Inflammatory macrophage (primary cell): ENCODE measurements at regions not wholly inside any gene's neighbourhood (a gene's known extent, or its start where the extent isn't known, plus 50 kb on each side); places are given as distances from the start of the nearest gene placed in this dataset.

Source experiments
- DNase-seq, 2 donors: peaks; one replicate each; pipeline ENCODE4 v3.0.0-alpha.2; 2020 to 2022

GRCh38 chr19:13604902-13605586 is 98.8 kb upstream of the CACNA1A start:
- DNase-seq: no peak

GRCh38 chr19:13600802-13601201 is 94.5 kb upstream of the CACNA1A start:
- DNase-seq: no peak

GRCh38 chr19:13600091-13600490 is 93.8 kb upstream of the CACNA1A start:
- DNase-seq: no peak

GRCh38 chr19:13599681-13600080 is 93.4 kb upstream of the CACNA1A start:
- no peak for DNase-seq

DNA sequence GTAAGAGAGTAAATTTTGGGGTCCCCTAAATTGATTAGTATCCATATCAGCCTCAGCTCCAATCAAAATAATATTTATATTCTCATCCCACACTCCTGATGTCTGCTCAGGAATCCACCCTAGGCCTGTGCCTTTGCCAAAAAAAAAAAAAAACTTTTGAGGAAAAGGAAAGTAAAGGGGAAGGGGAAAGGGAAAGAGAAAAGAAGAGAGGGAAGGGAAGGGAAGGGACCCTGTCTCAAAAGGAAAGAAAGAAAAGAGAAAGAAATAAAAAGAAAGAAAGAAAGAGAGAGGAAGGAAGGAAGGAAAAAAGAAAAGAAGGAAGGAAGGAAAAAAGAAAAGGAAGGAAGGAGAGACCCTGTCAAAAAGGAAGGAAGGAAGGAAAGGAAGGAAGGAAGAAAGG is 91.8 kb upstream of the CACNA1A start:
- DNase-seq: no peak

GRCh38 chr19:13597640-13598039 is 91.4 kb upstream of the CACNA1A start:
- DNase-seq: peak; percentile 65 to 74

DNA sequence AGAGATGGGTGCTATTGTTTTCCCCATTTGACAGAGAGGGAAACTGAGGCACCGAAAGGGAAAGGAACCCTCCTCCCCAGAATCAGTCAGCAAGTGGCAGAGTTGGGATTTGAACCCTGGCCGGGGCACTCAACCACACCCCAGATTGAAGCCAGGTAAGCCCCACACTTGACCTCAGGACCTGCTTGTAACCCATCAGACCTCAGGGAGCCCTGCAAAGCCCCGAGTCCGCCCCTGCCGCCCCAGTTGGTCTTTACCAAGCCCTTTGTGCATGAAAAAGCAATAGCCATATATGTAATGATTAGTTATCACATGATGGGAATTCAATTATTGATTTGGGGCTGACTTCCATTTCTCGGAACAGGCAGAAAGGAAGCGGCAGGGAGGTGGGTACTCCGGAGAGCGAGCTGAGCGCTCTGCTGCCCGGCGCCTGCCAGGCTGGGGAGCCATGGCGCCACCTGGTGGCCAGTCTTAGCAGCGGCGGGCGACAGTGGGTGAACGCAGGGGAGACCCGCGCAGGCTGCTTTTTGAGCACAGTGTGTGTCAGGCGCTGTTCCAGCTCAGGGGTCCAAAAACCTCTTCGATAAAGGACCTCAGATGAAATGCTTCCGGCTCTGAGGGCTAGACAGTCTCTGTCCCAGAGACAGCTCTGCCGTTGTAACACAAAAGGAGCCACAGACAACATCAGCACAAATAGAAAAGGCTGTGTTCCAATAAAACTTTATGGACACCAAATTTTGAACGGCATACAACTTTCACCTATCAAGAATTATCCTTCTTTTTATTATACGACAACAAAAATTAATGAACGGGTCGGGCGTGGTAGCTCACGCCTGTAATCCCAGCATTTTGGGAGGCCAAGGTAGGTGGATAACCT is 82.9 kb upstream of the CACNA1A start:
- DNase-seq: peak; percentile 67 to 71

GRCh38 chr19:13585512-13585911 is 79.2 kb upstream of the CACNA1A start:
- no peak for DNase-seq

DNA sequence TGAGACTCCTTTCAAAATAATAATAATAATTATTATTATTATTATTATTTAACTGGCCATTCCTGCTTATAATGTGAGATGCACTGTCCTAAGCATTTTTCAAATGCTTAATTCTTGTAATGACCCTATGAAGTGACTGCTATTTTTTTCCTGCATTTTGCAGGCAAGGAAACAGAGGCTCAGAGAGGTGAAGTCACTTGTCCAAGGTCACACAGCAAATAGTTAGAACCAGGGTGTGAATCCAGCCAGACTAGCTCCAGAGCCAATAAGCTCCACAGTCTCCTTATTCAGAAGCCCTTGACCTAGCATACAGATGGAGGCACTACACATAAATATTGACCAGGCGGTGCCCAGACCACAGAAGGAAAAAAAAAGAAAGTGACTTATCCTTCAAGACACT is 77.5 kb upstream of the CACNA1A start:
- DNase-seq: no peak

DNA sequence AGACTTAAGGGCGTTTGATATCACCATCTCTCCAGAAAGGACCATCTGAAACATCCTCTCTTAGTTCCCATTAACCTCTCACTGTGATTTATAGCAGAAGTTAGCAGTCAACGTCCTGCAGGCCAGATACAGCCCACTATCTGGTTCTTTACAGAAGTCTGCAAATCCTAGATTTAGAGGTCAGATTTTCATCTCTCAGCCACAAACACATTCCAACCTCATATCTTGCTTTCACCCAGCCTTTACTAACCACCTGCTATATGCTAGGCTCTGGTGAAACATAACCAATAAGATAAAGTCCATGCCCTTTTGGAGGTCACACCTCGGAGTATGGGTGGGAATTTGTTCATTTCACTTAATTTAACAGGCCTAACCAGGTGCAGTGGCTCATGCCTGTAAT is 76.8 kb upstream of the CACNA1A start:
- DNase-seq: no peak

- DNase-seq: no peak
These were observed 75.3 kb upstream of the CACNA1A start for GRCh38 chr19:13581576-13581975.

DNA sequence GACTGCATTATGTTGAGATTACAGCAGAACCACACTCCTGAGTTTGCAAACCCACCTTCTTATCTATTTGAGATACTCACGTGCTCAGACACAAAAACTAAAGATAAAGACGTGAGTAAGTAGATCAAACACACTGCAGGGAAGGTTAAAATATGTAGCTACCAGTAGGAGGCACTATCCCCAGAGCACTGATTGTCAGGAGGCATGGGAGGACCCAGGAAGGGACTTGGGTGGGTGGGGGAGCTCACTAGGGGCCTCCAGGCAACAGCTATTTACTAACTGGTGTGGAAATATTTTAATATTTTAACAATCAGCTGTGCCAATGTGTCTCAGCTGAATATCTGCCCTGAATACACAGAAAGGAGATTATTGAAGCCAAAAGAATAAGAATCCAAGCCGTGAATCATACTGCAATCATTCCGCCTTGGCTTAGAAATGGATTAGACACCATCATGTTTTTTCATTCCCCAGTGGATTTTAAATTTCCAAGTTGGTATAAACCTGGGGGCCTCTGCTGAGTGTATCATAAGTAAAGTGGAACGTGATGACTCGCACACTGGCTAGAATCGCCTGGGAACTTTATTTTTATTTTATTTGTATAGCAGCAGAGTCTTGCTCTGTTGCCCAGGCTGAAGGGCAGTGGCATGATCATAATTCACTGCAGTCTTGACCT is 73.2 kb upstream of the CACNA1A start:
- no peak for DNase-seq

DNA sequence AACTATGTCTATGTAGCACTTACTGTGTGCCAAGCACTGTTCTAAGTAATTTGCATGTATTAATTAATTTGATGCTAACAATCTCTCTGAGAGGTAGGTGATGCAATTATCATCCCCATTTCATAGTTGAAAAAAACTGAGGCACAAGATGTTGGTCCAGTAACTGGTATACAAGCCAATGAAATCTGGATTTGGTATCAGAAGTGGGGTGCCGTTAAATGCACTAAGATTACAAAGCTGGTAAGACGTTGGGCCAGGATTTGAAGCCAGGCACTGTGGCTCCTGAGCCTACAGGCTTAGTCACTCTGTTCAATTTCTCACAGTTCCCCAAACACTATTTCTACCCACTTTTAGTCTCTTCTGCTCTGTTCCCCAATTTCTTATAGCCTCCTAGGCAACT is 70.4 kb upstream of the CACNA1A start:
- DNase-seq: no peak

GRCh38 chr19:13574933-13575332 is 68.7 kb upstream of the CACNA1A start:
- no peak for DNase-seq

GRCh38 chr19:13573056-13573667 is 66.9 kb upstream of the CACNA1A start:
- no peak for DNase-seq

DNA sequence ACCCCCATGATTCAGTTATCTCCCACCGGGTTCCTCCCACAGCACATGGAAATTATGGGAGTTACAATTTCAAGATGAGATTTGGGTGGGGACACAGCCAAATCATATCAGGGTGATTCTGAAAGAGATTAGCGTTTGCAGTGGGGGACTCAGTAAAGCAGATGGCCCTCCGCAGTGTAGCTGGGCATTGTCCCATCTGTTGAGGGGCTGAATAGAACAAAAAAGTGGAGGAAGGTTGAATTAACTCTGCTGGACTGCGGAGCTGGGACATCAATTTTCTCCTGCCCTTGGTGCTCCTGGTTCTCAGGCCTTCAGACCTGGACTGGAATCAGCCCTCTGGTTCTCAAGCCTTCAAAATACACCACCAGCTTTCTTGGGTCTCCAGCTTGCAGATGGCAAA is 55.2 kb upstream of the CACNA1A start:
- no peak for DNase-seq

DNA sequence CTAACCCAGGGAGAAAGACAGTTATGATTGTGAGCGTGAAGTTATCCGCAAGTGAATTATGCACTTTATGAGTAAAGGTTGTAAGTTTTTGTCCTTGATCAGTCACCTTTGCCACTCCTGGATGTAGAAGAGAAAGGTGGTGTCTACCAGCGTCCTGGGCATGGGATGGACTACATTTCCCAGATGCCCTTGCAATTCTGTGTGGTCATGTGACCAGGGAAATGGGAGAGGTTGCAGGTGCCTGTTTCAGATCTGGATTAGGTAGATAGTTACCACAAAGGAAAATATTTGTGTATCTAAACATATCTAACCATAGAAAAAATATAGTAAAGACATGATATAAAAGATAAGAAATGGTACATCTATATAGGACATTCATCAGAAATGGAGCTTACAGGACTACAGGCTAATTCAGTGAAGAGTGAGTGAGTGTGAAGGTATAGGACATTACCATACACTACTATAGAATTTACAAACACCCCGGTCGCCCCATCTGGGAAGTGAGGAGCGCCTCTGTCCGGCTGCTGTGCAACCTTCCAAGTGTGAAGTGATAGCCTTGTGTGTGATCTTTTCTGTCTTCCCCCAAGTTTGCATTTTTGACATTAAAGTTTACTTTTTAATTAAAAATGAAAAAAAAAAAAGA is 51.6 kb upstream of the CACNA1A start:
- DNase-seq: no peak

- no peak for DNase-seq
These were observed 50.3 kb upstream of the CACNA1A start for GRCh38 chr19:13556552-13556951.
